Calu3 (cell line): ENCODE measurements at regions not wholly inside any gene's neighbourhood (a gene's known extent, or its start where the extent isn't known, plus 50 kb on each side); places are given as distances from the start of the nearest gene placed in this dataset.

Experiments
- BruUV-seq: library from RNA; stranded (reverse); fragments of 400-500 nt; replicated peaks from 2 replicates; lab custom pipeline; 2021; lab: Mats Ljungman, UMichigan
- CTCF ChIA-PET: fragments of 300-600 bp; sonication (Branson Sonifier 250); formaldehyde crosslinking; loops from one replicate; lab custom pipeline; 2022; ENCODE audit warnings: antibody characterized with exemption; lab: Charles Lee
- DNase-seq: peaks from one replicate; pipeline ENCODE4 v3.0.0; 2022
- H3K27ac Mint-ChIP-seq: one replicate; pipeline ENCODE4 v1.8.0; 2022; ENCODE audit warnings: mixed read lengths; ENCODE audit not compliant: unreplicated experiment
- H3K27me3 Mint-ChIP-seq: one replicate; pipeline ENCODE4 v1.8.0; 2022; ENCODE audit warnings: mixed read lengths; ENCODE audit not compliant: unreplicated experiment
- H3K36me3 Mint-ChIP-seq: one replicate; pipeline ENCODE4 v1.8.0; 2022; ENCODE audit warnings: mild to moderate bottlenecking, moderate library complexity, mixed read lengths; ENCODE audit not compliant: insufficient read depth, unreplicated experiment
- H3K4me1 Mint-ChIP-seq: one replicate; pipeline ENCODE4 v1.8.0; 2022; ENCODE audit warnings: mild to moderate bottlenecking, low read depth, mixed read lengths; ENCODE audit not compliant: unreplicated experiment
- H3K4me3 Mint-ChIP-seq: one replicate; pipeline ENCODE4 v1.8.0; 2022; ENCODE audit warnings: mild to moderate bottlenecking, low read depth, moderate library complexity, mixed read lengths; ENCODE audit not compliant: unreplicated experiment
- H3K9me3 Mint-ChIP-seq: one replicate; pipeline ENCODE4 v1.8.0; 2022; ENCODE audit warnings: low read depth, mixed read lengths; ENCODE audit not compliant: unreplicated experiment
- CTCF ChIP-seq: fragments of 200-600 bp; IDR thresholded peaks from one replicate; pipeline ENCODE4 v1.8.0; 2022; ENCODE audit warnings: antibody characterized with exemption; ENCODE audit not compliant: unreplicated experiment
- intact Hi-C: fragments of 100-400 bp; cut with micrococcal nuclease; formaldehyde crosslinking; loops from one replicate; pipeline ENCODE4 v1.10.0; 2022; ENCODE audit not compliant: unreplicated experiment

GRCh38 chr20:23146181-23146580 is 60.1 kb upstream of the CD93 start:
- no TSS peak for BruUV-seq
- intact Hi-C loops: no loop called here
- Mint-ChIP-seq H3K9me3 (no peaks in the 10 kb centered on the region), H3K4me1 (peaks cover 16% of the 10 kb centered on the region), H3K27ac (no peak overlapping the region), H3K4me3 (no peak overlapping the region), H3K36me3 (no peaks in the 10 kb centered on the region), H3K27me3 (no peaks in the 10 kb centered on the region)
- no peak for DNase-seq
- CTCF ChIA-PET: no interaction called here
- TF ChIP-seq CTCF: no peak

- BruUV-seq: no TSS peak
- Mint-ChIP-seq H3K27me3 (no peaks in the 10 kb centered on the region), H3K27ac (no peak overlapping the region), H3K9me3 (no peaks in the 10 kb centered on the region), H3K4me3 (no peak overlapping the region), H3K36me3 (no peaks in the 10 kb centered on the region), H3K4me1 (peaks cover 16% of the 10 kb centered on the region)
- DNase-seq: no peak
- CTCF ChIA-PET: no interaction called here
- TF ChIP-seq CTCF: no peak
- intact Hi-C loops: no loop called here
These were observed 59.2 kb upstream of the CD93 start for GRCh38 chr20:23145281-23145700.

- no peak for TF ChIP-seq CTCF
- no peaks in the 10 kb centered on the region for H3K27me3 Mint-ChIP-seq
- H3K36me3 Mint-ChIP-seq: no peaks in the 10 kb centered on the region
- no peak for DNase-seq
- intact Hi-C loops: no loop called here
- H3K4me1 Mint-ChIP-seq: peaks cover 16% of the 10 kb centered on the region
- no TSS peak for BruUV-seq
- CTCF ChIA-PET: no interaction called here
- H3K4me3 Mint-ChIP-seq: no peak overlapping the region
- H3K27ac Mint-ChIP-seq: no peak overlapping the region
- no peaks in the 10 kb centered on the region for H3K9me3 Mint-ChIP-seq
These were observed 58.7 kb upstream of the CD93 start for GRCh38 chr20:23144856-23145255.

- no peaks in the 10 kb centered on the region for H3K27me3 Mint-ChIP-seq
These were observed 58.0 kb upstream of the CD93 start for GRCh38 chr20:23143986-23144690.

More at GRCh38 chr20:23143986-23144690, 58.0 kb upstream of the CD93 start:
- TF ChIP-seq CTCF: no peak
- peaks cover 16% of the 10 kb centered on the region for H3K4me1 Mint-ChIP-seq
- DNase-seq: no peak
- no peak overlapping the region for H3K27ac Mint-ChIP-seq
- no TSS peak for BruUV-seq
- CTCF ChIA-PET: no interaction called here
- intact Hi-C loops: no loop called here
- no peaks in the 10 kb centered on the region for H3K36me3 Mint-ChIP-seq
- H3K9me3 Mint-ChIP-seq: no peaks in the 10 kb centered on the region
- no peak overlapping the region for H3K4me3 Mint-ChIP-seq
